Endodermal cell (in vitro differentiated cells): ENCODE measurements at regions not wholly inside any gene's neighbourhood (a gene's known extent, or its start where the extent isn't known, plus 50 kb on each side); places are given as distances from the start of the nearest gene placed in this dataset.

Source experiments
- DNase-seq: peaks from one replicate; pipeline ENCODE4 v3.0.0-alpha.2; 2017
- H3K27ac ChIP-seq: 2 replicates; pipeline ENCODE4 v1.5.1; 2013; ENCODE audit warnings: mild to moderate bottlenecking, low read depth, low read length, moderate library complexity
- H3K27me3 ChIP-seq: 2 replicates; pipeline ENCODE4 v1.6.1; 2013; ENCODE audit warnings: mild to moderate bottlenecking, low read length, moderate library complexity; ENCODE audit not compliant: insufficient read depth, control insufficient read depth, poor library complexity, severe bottlenecking
- H3K36me3 ChIP-seq: 2 replicates; pipeline ENCODE4 v1.7.0; 2013; ENCODE audit warnings: mild to moderate bottlenecking, low read length, moderate library complexity; ENCODE audit not compliant: control insufficient read depth, insufficient read depth
- H3K4me1 ChIP-seq: one replicate; pipeline ENCODE4 v1.7.0; 2013; ENCODE audit warnings: low read length; ENCODE audit not compliant: control insufficient read depth, insufficient read depth
- H3K4me3 ChIP-seq: 2 replicates; pipeline ENCODE4 v1.5.1; 2013; ENCODE audit warnings: mild to moderate bottlenecking, low read length, moderate library complexity
- H3K9ac ChIP-seq: 2 replicates; pipeline ENCODE4 v1.6.1; 2013; ENCODE audit warnings: mild to moderate bottlenecking, low read length, moderate library complexity; ENCODE audit not compliant: poor library complexity, severe bottlenecking; ENCODE audit errors: extremely low read depth
- H3K9me3 ChIP-seq: 2 replicates; pipeline ENCODE4 v1.6.1; 2013; ENCODE audit warnings: mild to moderate bottlenecking, low read length, moderate library complexity; ENCODE audit not compliant: control insufficient read depth
- H3K27ac Mint-ChIP-seq: 2 replicates; pipeline ENCODE4 v1.8.0; 2020; ENCODE audit warnings: mixed read lengths
- H3K27me3 Mint-ChIP-seq: 2 replicates; pipeline ENCODE4 v1.8.0; 2021; ENCODE audit warnings: mild to moderate bottlenecking, mixed read lengths; ENCODE audit not compliant: insufficient read depth
- H3K36me3 Mint-ChIP-seq: 2 replicates; pipeline ENCODE4 v1.8.0; 2020; ENCODE audit warnings: low read depth, mixed read lengths
- H3K4me1 Mint-ChIP-seq: 2 replicates; pipeline ENCODE4 v1.8.0; 2020; ENCODE audit warnings: mixed read lengths
- H3K4me3 Mint-ChIP-seq: 2 replicates; pipeline ENCODE4 v1.8.0; 2020; ENCODE audit warnings: mild to moderate bottlenecking, moderate library complexity, mixed read lengths
- H3K9me3 Mint-ChIP-seq: 2 replicates; pipeline ENCODE4 v1.8.0; 2020; ENCODE audit warnings: mild to moderate bottlenecking, mixed read lengths
- WGBS, 2 experiments: methylation state at CpG; one replicate each; pipeline versions ENCODE4 v1.1.5 to v1.1.7; 2013; ENCODE audit warnings: missing lambda C conversion rate in 2 of 2, mixed read lengths in 1 of 2; ENCODE audit not compliant: insufficient coverage in 1 of 2, insufficient read length in 1 of 2; 5-methylcytosine and 5-hydroxymethylcytosine counted together
- TF ChIP-seq, protein P1 (sequence below): fragments of 200-600 bp; sonication (generic); conservative IDR thresholded peaks from 2 replicates; pipeline ENCODE4 v1.5.0; 2021; ENCODE audit warnings: antibody characterized with exemption, mild to moderate bottlenecking

DNA sequence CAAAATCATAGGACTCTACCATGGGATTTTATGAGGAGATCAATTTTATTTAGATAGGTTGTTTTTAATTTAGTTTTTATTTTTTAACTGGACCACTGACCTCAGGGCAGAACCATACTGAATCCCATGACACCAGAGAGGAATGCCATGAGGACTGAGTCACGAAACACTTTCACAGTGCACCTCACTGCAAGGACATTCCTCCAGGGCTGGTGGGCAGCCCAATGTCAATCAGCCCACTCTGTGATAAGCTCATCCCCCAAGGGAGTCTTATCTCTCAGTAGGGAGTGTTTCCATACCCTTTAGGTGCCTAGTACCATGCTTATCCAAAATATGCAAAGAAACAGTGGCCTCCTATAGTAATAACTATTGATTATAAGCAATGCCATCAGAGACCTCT is 224.5 kb upstream of the CDH6 start:
- no peak overlapping the region for H3K4me3 ChIP-seq
- Mint-ChIP-seq H3K9me3 (peaks cover 2% of the 10 kb centered on the region), H3K4me1 (no peaks in the 10 kb centered on the region), H3K27me3 (no peaks in the 10 kb centered on the region), H3K36me3 (no peaks in the 10 kb centered on the region), H3K4me3 (no peak overlapping the region), H3K27ac (no peak overlapping the region)
- H3K36me3 ChIP-seq: no peaks in the 10 kb centered on the region
- no peak for DNase-seq
- WGBS, 2 experiments: 87 to 100% methylated on average over 1 of the region's 1 CpG
- H3K27me3 ChIP-seq: no peaks in the 10 kb centered on the region
- H3K4me1 ChIP-seq: no peaks in the 10 kb centered on the region
- peaks cover 15% of the 10 kb centered on the region for H3K9me3 ChIP-seq
- no peak overlapping the region for H3K9ac ChIP-seq
- no peak overlapping the region for H3K27ac ChIP-seq
- TF ChIP-seq, protein P1, sequence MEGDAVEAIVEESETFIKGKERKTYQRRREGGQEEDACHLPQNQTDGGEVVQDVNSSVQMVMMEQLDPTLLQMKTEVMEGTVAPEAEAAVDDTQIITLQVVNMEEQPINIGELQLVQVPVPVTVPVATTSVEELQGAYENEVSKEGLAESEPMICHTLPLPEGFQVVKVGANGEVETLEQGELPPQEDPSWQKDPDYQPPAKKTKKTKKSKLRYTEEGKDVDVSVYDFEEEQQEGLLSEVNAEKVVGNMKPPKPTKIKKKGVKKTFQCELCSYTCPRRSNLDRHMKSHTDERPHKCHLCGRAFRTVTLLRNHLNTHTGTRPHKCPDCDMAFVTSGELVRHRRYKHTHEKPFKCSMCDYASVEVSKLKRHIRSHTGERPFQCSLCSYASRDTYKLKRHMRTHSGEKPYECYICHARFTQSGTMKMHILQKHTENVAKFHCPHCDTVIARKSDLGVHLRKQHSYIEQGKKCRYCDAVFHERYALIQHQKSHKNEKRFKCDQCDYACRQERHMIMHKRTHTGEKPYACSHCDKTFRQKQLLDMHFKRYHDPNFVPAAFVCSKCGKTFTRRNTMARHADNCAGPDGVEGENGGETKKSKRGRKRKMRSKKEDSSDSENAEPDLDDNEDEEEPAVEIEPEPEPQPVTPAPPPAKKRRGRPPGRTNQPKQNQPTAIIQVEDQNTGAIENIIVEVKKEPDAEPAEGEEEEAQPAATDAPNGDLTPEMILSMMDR: no peak

DNA sequence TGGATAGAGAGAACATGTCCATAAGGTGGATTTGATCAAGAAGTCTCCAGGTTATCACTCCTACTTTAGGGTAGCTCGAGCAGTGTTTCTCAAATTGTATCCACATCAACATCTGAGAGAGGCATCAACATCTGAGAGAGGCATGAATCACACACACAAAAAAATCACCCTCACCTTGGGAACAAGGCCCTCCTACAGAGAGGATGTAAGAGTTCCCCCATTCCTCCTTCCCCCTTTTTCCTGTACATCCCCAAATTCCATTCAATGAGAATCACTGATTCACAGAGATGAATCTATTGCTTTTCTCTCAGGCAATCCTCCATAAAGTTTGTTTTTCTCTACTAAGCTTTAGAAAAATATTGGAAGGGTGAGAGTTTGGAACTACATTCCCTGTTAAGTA is 233.4 kb upstream of the CDH6 start:
- Mint-ChIP-seq H3K27me3 (no peaks in the 10 kb centered on the region), H3K4me1 (peaks cover 28% of the 10 kb centered on the region), H3K27ac (peak overlapping the region; percentile 23), H3K36me3 (no peaks in the 10 kb centered on the region), H3K4me3 (no peak overlapping the region), H3K9me3 (peaks cover 4% of the 10 kb centered on the region)
- no peaks in the 10 kb centered on the region for H3K27me3 ChIP-seq
- H3K4me1 ChIP-seq: peaks cover 11% of the 10 kb centered on the region
- no peak overlapping the region for H3K9ac ChIP-seq
- 96% methylated on average over 1 of the region's 1 CpG; no CpG with 5 or more reads in 1 of the 2 experiments for WGBS, 2 experiments
- peaks cover 4% of the 10 kb centered on the region for H3K9me3 ChIP-seq
- no peaks in the 10 kb centered on the region for H3K36me3 ChIP-seq
- H3K27ac ChIP-seq: no peak overlapping the region
- TF ChIP-seq, protein P1: no peak
- DNase-seq: no peak
- no peak overlapping the region for H3K4me3 ChIP-seq

DNA sequence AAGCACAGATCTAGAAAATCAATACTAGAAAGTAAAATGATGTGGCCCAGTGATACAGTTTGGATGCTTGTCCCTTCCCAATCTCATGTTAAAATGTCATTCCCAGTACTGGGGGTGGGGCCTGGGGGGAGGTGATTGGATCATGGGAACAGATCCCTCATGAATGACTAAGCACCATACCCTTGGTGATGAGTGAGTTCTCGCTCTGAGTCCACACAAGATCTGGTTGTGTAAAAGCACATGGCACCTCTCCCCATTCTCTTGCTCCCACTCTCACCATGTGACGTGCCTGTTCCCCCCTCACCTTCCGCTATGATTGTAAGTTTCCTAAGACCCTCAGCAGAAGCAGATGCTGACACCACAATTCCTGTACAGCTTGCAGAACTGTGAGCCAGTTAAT is 234.2 kb upstream of the CDH6 start:
- Histone ChIP-seq H3K4me1 (peaks cover 11% of the 10 kb centered on the region), H3K4me3 (no peak overlapping the region), H3K27me3 (no peaks in the 10 kb centered on the region), H3K9me3 (peaks cover 12% of the 10 kb centered on the region), H3K36me3 (no peaks in the 10 kb centered on the region), H3K27ac (no peak overlapping the region), H3K9ac (no peak overlapping the region)
- Mint-ChIP-seq H3K4me1 (peaks cover 28% of the 10 kb centered on the region), H3K27me3 (no peaks in the 10 kb centered on the region), H3K4me3 (no peak overlapping the region), H3K9me3 (peaks cover 10% of the 10 kb centered on the region), H3K36me3 (no peaks in the 10 kb centered on the region), H3K27ac (peak overlapping the region; percentile 57)
- WGBS, 2 experiments: 95 to 96% methylated on average over 2 to 3 of the region's 3 CpGs
- TF ChIP-seq, protein P1: no peak
- DNase-seq: peak; percentile 45
